Sigmoid colon (tissue), 4 donors: ENCODE measurements at regions not wholly inside any gene's neighbourhood (a gene's known extent, or its start where the extent isn't known, plus 50 kb on each side); places are given as distances from the start of the nearest gene placed in this dataset.

Experiments used
- CTCF ChIP-seq, 4 experiments: fragments of 450-650 bp in 3 of 4; fragments of 200-600 bp in 1 of 4; IDR thresholded peaks; one replicate each; pipeline ENCODE4 v1.5.1; 2016 to 2019; ENCODE audit warnings: antibody characterized with exemption in 4 of 4, mild to moderate bottlenecking in 3 of 4, moderate library complexity in 2 of 4
- EP300 ChIP-seq, 4 donors: sonication (generic); formaldehyde crosslinking; IDR thresholded peaks; one replicate each; pipeline ENCODE4 v1.6.1; 2017; ENCODE audit warnings: antibody characterized with exemption in 4 of 4

GRCh38 chr4:63020661-63021060, 1388.6 kb downstream of the TECRL start:
- TF ChIP-seq CTCF (IDR thresholded peaks at IDR 0.05), result no peak
- TF ChIP-seq EP300 (IDR thresholded peaks at IDR 0.05), result no peak
